Lung microvascular endothelial cell (primary cell): ENCODE measurements at regions not wholly inside any gene's neighbourhood (a gene's known extent, or its start where the extent isn't known, plus 50 kb on each side); places are given as distances from the start of the nearest gene placed in this dataset.

Source experiments
- DNase-seq, 2 donors: peaks; one replicate each; pipeline versions ENCODE4 v3.0.0 to v3.0.0-alpha.2; 2010; ENCODE audit warnings: low read depth in 2 of 2

- DNase-seq: no peak
Observed at GRCh38 chr18:76202322-76202721, 292.7 kb downstream of the ZNF516 start.

GRCh38 chr18:76195601-76196000 lies 299.4 kb downstream of the ZNF516 start:
- no peak for DNase-seq

DNA sequence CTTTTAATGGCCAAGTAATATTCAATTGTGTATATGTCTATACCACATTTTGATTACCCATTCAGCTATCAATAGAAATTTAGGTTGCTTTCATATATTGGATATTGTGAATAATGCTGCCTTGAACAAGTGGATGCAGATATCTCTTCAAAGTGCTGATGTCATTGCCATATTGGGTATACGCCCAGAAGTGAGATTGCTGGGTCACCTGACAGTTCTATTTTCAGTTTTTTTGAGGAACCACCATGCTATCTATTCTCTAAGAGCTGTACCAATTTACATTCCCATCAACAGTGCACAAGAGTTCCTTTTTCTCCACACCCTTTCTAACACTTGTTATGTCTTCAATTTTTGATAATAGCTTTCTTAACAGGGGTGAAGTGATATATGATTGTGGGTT lies 306.9 kb downstream of the ZNF516 start:
- no peak for DNase-seq

DNA sequence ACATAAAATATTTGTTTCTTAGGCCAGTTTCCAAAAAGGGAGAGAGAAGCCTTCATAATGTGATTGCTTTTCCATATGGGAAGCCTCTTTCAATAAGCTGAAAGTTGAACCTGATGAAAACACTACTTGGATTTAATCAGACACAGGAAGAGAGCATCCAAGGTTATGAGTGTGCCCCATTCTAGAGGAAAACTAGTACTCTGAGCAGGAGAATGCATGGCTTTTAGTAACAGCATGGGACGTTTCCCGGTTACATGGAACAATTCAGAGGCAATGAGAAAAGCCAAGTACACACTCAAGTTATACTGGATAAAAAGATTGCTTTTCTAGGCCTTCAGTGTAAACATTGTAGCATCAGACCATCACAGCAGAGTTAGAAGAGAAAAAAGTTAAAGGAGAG lies 315.8 kb downstream of the ZNF516 start:
- no peak for DNase-seq

DNA sequence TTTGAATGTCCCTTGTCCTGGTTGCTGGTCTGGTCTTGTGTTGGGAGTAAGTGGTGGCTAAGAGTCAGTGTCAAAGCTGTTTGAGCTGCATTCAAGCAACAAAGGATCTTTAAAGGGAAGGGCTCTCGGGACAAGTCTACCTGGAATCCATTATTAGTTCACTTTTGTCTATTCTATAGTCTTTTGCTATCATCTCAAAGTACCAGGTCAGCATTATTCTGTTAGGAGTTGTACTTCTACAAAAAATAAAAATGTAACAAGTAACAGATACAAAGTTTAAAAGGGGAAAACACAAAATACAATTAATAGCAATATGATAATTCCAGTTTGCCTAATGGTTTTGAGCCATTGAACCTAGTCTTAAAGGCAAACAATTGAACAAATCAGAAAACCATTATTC lies 317.9 kb downstream of the ZNF516 start:
- DNase-seq: no peak

- DNase-seq: no peak
Observed at GRCh38 chr18:76174451-76174850, 320.6 kb downstream of the ZNF516 start.

GRCh38 chr18:76169733-76170132 lies 325.3 kb downstream of the ZNF516 start:
- no peak for DNase-seq

GRCh38 chr18:76167845-76168621 lies 327.0 kb downstream of the ZNF516 start:
- DNase-seq: no peak

DNA sequence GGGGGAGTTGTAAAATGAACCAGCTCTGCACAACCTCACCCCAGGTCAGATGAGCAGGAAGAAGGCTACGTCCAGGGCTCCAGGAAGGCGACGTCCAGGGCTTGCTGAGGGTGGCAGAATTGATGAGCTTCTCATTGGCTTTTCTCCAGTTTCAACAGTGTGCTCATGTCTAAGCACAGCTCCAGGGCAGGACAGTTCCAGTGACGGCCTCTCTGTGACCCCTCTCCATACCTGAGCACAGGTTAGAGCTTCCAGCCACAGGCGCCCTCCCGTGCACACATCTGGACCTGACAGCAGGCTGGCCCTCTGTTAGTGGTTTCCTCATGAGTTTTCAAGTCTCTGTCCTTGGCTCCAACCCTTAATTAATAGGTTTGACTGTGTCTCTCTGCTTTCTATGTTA lies 327.6 kb downstream of the ZNF516 start:
- no peak for DNase-seq

- DNase-seq: no peak
Observed at GRCh38 chr18:76162886-76163285, 332.2 kb downstream of the ZNF516 start.

DNA sequence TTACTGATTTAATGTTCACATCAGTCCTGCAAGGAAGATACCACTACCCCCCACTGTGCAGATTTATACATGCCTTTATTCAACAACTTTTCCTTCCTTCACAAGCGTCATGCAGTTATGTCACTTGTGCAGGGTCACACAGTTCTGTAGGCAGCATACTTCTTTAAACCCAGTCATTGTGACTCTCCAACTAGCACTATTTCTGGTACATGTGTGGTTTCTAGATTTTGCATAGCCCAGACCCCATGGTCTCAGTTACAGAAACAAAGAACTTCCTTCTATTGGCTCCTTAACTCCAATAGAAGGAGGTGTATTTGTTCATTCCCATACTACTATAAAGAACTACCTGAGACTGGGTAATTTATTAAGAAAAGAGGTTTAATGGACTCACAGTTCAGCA lies 333.1 kb downstream of the ZNF516 start:
- DNase-seq: no peak

GRCh38 chr18:76153691-76154090 lies 341.4 kb downstream of the ZNF516 start:
- DNase-seq: no peak

- DNase-seq: no peak
Observed at GRCh38 chr18:76149734-76150133, 345.3 kb downstream of the ZNF516 start.

DNA sequence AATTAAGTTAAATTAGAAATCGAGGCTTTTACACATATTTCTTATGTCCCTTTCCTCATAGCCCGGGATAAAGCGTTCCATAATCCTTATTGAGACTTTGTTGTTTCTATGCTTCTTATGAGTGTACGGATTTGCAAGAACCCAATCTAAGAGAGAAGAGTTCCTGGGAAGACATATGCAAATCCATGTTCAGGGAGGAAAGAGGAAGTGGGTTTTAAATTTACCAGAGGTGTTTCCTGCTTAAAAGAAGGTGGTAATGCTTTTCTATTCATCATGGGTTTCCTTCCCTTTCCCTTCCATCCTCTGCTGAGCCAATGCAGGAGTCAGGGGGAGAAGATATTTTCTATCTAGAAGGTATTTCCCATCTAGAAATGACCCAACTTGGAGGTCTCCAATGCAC lies 345.8 kb downstream of the ZNF516 start:
- no peak for DNase-seq

DNA sequence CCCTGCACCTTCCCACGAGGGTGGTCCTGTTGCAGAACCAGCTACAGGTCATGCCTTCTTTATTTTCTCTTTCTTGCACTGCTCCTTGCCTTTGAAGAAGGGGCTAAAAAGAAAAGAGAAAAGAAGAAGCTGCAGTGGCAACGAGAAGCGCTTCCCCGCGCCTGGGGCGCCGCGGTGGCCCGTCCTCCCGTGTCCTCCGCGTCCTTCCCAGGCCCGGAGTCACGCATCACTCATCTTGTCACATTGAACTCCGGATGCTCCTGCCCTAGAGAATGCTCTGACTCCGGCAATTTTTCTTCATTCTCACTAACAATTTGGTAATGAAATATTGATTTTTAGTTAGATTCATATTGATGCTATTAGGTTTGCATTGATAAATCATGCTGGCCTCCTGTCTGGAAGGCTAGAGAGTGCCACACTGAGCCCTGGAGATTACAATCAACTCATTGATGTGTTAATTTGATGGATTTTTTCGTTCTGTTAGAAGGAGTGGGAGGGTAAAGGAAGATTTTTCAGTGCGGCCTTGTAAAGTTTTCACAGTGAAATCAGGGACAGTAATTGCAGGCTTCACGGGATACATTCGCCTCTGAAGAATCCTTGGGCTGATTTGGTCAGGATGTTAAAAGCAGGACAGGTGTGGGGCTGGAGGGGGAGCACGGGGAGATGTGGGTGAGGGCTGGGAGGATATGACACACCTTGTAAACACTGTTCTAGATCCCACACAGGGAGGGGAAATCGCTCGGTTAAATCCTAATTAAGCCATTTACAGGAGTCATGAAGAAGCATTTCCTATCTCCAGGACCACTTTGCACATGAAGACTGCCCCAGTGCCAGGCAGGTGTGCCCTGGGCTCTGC lies 349.3 kb downstream of the ZNF516 start:
- DNase-seq: no peak

DNA sequence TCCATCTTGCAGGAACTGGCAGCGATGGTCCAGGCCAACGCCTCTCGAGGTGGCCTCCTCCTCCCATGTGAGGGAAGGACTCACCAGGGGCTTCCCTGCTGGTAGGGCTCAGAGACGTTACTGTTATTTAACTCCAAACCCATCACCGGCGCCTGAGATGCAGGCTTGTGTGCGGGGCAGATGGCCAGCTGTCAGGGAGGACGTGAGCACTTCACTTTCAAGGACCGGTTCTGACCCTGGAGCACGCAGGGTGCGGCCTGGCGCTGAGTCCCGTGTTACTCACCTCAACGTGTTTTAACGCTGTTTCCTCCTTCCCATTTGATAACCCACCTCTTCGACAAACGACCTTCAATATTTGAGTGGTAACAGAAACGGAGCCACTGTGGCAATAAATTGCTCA lies 350.2 kb downstream of the ZNF516 start:
- no peak for DNase-seq

- DNase-seq: no peak
Observed at GRCh38 chr18:76142611-76143010, 352.4 kb downstream of the ZNF516 start.

- DNase-seq: no peak
Observed at GRCh38 chr18:76139844-76140243, 355.2 kb downstream of the ZNF516 start.

DNA sequence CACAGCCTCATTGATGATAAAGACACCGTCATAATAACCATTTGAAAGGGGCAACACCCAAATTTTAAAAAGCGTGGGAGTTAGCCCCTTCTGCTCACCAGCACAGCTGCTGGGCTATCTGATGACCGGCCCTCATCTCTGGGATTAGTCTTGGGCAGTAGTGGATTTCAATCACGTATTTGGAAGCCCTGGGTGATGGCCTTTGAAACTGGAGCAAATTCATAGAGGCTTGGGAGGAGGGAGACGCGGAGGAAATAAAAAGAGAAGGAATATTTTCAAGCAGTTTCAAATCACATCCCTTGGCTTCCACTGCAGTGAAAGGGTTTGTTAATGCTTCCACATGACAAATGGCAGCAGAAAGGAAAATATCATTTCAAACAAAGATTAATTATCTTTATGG lies 357.8 kb downstream of the ZNF516 start:
- DNase-seq: no peak

DNA sequence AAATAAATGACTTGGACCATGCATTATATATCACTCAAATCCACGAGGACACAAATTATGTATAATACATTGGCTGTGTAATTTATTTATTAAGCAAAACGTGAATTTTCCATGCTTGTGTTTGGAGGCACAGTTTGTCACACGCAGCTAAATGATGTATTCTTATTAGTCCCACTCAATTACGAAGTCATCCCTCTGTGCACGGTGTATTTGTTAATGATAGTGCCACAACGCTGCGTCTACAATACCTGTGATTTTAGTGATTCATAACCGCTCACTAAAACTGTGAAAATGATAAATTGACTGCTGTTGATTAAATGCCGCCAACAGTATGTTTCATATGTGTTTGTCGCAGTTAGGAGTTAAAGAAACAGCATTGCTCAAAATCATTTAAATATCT lies 358.3 kb downstream of the ZNF516 start:
- no peak for DNase-seq

GRCh38 chr18:76134628-76135027 lies 360.4 kb downstream of the ZNF516 start:
- DNase-seq: no peak

DNA sequence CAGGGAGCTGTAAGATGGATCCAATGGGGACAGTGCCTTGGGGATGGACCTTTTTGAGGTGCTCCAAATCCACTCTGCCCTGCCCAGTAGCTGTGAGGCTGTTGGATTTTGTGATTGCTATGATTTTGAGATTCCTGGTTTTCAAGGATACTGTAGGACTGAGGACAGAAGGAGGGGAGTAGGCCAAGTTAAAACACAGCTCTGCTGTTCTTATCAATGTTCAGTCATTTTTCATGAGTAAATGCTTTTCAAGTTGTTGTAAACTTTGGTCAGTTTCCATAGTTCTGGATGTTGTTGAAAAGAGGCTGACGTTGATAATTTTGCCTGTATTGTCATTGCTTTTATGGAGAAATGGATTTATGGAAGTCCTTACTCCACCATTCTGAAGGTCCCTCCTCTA lies 361.2 kb downstream of the ZNF516 start:
- no peak for DNase-seq

- DNase-seq: no peak
Observed at GRCh38 chr18:76131738-76132137, 363.3 kb downstream of the ZNF516 start.
